ENCODE measurements at regions not wholly inside any gene's neighbourhood (a gene's known extent, or its start where the extent isn't known, plus 50 kb on each side); places are given as distances from the start of the nearest gene placed in this dataset.

GRCh38 chr2:104092886-104093285 is 761.0 kb upstream of the POU3F3 start:
- no peak for DNase-seq
- intact Hi-C loops (cut with DNase I) = no loop called here

DNA sequence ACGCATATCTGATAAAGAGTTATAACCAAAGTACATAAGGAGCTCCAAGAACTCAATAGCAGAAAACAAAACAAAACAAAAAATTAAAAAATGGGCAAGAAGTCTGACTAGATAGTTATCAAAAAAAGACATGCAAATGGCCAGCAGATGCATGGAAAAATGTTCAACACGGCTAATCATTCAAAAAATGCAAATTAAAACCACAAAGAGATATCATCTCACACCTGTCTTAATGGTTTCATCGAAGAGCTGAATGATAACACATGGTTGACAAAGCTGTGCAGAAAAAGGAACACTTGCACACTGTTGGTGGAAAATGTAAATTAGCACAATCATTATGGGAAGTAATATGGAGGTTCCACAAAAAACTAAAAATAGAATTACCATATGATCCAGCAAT is 751.3 kb upstream of the POU3F3 start:
- intact Hi-C loops (cut with DNase I) = no loop called here
- DNase-seq = no peak

GRCh38 chr2:104109356-104109755 is 744.6 kb upstream of the POU3F3 start:
- DNase-seq = no peak
- intact Hi-C loops (cut with DNase I) = no loop called here

GRCh38 chr2:104118889-104119288 is 735.0 kb upstream of the POU3F3 start:
- DNase-seq = no peak
- intact Hi-C loops (cut with DNase I) = no loop called here

GRCh38 chr2:104120171-104120570 is 733.7 kb upstream of the POU3F3 start:
- no peak for DNase-seq
- intact Hi-C loops (cut with DNase I) = no loop called here

GRCh38 chr2:104125096-104125495 is 728.8 kb upstream of the POU3F3 start:
- intact Hi-C loops (cut with DNase I) = no loop called here
- DNase-seq = no peak

- no peak for DNase-seq
- intact Hi-C loops (cut with DNase I) = no loop called here
These were observed 726.7 kb upstream of the POU3F3 start for GRCh38 chr2:104127049-104127770.

GRCh38 chr2:104140361-104140760 is 713.6 kb upstream of the POU3F3 start:
- intact Hi-C loops (cut with DNase I) = no loop called here
- DNase-seq = peak in 1 of 10 donors; percentile 55

DNA sequence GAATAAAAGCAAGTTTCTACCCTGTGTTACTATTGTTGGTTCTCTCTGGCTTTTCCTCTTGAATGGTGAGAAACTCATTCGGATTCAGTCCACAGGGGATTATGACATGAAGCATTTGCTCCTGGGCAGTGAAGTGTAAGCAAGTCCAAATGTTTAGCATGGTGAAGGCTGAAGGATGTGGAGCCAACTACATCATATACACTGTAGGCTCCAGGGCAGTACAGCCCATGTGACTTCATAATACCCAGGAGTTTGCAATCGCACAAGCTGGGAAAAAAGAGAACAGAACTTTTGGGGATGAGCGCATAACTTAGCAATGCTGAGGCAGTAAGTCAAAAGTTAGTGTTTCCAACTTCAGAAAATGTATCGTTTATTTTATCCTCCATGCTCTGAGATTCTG is 695.7 kb upstream of the POU3F3 start:
- no peak for DNase-seq
- intact Hi-C loops (cut with DNase I) = no loop called here

DNA sequence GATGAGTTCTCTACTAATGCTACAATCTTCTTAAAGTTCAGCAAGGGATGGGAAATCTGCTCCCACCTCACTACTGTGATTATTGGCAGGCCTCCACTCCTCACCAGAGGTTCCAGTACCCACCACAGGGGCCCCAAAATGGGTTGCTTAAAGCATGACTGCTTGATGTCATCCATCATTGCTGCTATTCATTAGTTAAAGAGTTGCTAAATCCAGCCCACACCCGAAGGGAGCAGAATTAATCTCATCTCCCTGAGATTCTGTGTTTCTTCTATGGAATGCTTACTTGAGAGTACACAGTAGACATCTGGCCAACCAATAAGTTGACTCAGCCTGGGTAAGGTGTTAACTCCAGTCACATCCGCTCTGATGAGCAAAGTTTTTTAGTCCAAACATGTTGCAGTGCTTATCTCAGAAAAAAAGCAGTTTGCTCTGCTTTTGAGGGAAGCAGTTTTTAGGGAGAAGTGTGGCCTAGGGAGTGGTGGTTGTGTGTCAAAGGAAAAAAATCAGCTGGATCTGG is 690.2 kb upstream of the POU3F3 start:
- intact Hi-C loops (cut with DNase I) = no loop called here
- no peak for DNase-seq

GRCh38 chr2:104164721-104165252 is 689.1 kb upstream of the POU3F3 start:
- no peak for DNase-seq
- intact Hi-C loops (cut with DNase I) = no loop called here

DNA sequence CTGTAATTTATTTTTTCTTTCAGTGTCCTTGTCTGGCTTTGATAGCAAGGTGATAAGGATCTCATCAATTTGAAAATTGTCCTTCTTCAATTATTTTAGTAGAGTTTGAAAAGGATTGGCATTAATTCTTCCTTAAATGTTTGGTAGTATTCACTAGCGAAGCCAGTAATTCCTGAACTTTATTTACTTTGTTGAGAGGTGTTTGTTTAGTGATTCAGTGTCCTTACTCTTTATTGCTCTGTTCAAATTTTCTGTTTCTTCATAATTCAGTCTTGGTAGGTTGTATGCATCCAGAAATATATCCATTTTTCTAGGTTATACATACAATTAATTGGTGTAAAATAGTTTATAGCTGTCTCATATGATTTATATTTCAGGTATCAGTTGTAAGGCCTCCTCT is 676.7 kb upstream of the POU3F3 start:
- intact Hi-C loops (cut with DNase I) = no loop called here
- no peak for DNase-seq

- intact Hi-C loops (cut with DNase I) = no loop called here
These were observed 674.3 kb upstream of the POU3F3 start for GRCh38 chr2:104179644-104180043.

DNA sequence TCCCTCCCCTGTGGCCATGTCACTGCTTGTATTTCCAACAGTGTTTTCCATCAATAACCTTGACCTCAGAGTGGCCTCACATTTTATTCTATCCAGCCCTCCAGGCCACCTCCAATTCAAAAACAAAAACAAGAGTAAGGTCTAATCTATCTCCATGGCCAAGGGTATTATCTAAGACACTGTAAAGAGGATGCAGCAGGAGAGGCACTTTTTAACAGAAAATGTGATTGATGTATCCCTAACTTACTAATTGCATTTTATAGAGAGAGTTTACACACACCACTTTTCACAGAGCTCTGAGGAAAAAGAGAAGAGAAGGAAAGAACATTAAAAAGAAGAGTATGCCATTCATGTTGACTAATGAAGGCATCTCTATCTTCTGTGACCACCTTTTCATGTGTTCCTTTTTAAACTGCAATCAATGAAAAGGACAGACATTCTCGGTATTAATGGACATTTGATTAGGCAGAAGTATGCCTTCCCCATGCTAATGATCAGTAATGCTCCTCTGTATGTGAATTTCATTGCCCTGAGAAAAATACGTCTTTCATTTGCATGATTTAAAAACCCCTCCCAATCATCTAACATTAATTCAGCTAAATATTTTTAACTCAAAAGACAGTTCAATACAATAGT is 653.3 kb upstream of the POU3F3 start:
- no peak for DNase-seq
- intact Hi-C loops (cut with DNase I) = no loop called here

More at GRCh38 chr2:104179644-104180043, 674.3 kb upstream of the POU3F3 start:
- no peak for DNase-seq

DNA sequence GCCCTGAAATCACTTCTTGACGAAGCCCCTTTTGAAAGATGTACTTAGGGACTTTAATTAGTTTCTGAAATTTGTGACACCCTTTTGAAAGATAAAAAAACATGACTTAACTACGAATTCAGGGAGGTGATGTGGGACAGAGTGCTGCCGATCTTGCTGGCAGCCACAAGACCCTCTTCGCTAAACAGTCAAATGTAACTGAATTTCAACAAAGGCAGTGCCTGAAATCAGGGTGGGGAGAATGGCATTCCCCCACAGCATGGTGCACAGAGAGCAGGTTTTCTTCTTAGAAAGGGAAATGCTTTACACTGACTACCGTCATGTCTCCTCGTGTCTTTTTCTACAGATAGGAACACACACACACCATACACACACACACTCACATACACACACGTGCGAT is 640.2 kb upstream of the POU3F3 start:
- intact Hi-C loops (cut with DNase I) = no loop called here
- no peak for DNase-seq

- no peak for DNase-seq
- intact Hi-C loops (cut with DNase I) = no loop called here
These were observed 638.4 kb upstream of the POU3F3 start for GRCh38 chr2:104215269-104216161.

- intact Hi-C loops (cut with DNase I) = no loop called here
- DNase-seq = no peak
These were observed 620.3 kb upstream of the POU3F3 start for GRCh38 chr2:104233591-104233990.

DNA sequence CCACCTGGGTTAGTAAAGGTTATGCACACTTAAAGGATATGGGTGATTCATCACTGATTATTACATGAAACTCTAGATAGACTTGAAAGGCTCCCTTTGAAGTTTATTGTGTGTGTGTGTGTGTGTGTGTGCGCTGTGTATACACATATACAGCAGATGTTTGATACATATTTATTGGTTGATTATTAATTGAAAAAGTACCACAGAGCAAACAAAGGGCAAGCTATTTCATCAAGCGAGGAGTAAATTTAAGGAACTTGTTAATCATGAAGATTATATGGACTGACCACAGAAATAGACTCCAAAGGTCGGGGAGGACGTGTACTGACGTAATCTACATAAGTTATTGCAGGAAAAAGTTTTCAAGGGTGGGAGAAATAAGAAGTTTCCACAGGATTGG is 617.4 kb upstream of the POU3F3 start:
- DNase-seq = no peak
- intact Hi-C loops (cut with DNase I) = no loop called here

GRCh38 chr2:104240984-104241383 is 612.9 kb upstream of the POU3F3 start:
- no peak for DNase-seq
- intact Hi-C loops (cut with DNase I) = no loop called here

DNA sequence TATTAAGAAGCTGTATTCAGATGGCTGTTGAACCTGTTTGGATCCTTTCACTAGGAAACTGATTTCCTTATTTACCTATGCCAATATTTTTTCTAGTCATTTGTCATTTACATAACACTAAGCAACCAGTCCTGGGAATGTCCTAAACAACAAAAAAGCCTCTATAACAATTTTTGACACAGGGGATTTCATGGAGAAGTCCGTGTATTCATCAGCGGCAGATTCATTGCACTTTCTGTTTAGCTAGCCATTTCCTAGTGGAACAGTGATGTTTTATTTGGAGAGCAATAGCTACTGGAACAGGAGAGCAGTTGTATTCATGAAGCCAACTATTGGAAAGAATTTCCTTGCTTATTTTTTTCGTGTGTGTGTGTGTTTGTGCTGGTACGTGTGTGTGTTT is 604.3 kb upstream of the POU3F3 start:
- intact Hi-C loops (cut with DNase I) = no loop called here
- DNase-seq = no peak

DNA sequence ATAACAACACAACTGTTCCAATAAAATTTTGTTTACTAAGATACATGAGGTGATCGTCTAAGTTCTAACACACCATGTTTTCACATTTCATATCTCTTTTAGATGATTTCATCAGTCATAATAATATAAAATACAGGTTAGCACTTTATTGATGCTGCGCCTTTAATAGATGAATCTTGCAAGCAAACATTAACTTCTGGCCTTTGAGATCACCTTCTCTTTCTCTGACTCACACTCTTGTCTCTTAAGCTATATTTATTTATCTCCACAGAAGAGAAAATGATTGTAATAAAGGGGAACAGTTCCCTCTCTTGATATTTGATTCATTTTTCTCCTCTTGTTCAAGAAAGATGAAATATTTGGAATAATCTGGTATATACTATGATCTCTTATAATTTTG is 603.3 kb upstream of the POU3F3 start:
- no peak for DNase-seq
- intact Hi-C loops (cut with DNase I) = no loop called here
